Omental fat pad (tissue), 3 donors: ENCODE measurements at regions not wholly inside any gene's neighbourhood (a gene's known extent, or its start where the extent isn't known, plus 50 kb on each side); places are given as distances from the start of the nearest gene placed in this dataset.
"Not testable (repeated sequence)": the region's sequence is repeated elsewhere in the genome, so short reads cannot be mapped to it uniquely, and the experiment has no call there.

Source experiments
- ATAC-seq: fragments of 150-250 bp; one replicate; pipeline ENCODE4 v1.9.1; 2016; ENCODE audit warnings: mild to moderate bottlenecking, moderate library complexity; ENCODE audit not compliant: low FRiP score
- DNase-seq: peaks from one replicate; pipeline ENCODE4 v3.0.0-alpha.2; 2019; ENCODE audit warnings: low spot score
- TF ChIP-seq, protein P1 (sequence below), 3 donors: fragments of 450-650 bp; IDR thresholded peaks; one replicate each; pipeline ENCODE4 v1.5.1; 2016 to 2017; ENCODE audit warnings: antibody characterized with exemption in 3 of 3, mild to moderate bottlenecking in 3 of 3, moderate library complexity in 2 of 3

GRCh38 chr3:15934389-15935195 is 136.8 kb upstream of the ANKRD28 start:
- DNase-seq (no peak), ATAC-seq (no peak)
- TF ChIP-seq, protein P1, sequence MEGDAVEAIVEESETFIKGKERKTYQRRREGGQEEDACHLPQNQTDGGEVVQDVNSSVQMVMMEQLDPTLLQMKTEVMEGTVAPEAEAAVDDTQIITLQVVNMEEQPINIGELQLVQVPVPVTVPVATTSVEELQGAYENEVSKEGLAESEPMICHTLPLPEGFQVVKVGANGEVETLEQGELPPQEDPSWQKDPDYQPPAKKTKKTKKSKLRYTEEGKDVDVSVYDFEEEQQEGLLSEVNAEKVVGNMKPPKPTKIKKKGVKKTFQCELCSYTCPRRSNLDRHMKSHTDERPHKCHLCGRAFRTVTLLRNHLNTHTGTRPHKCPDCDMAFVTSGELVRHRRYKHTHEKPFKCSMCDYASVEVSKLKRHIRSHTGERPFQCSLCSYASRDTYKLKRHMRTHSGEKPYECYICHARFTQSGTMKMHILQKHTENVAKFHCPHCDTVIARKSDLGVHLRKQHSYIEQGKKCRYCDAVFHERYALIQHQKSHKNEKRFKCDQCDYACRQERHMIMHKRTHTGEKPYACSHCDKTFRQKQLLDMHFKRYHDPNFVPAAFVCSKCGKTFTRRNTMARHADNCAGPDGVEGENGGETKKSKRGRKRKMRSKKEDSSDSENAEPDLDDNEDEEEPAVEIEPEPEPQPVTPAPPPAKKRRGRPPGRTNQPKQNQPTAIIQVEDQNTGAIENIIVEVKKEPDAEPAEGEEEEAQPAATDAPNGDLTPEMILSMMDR (IDR thresholded peaks at IDR 0.05) = no peak

GRCh38 chr3:15936312-15936711 is 138.5 kb upstream of the ANKRD28 start:
- TF ChIP-seq, protein P1 (IDR thresholded peaks at IDR 0.05) = no peak
- DNase-seq (no peak), ATAC-seq (no peak)

GRCh38 chr3:15940641-15941040 is 142.9 kb upstream of the ANKRD28 start:
- DNase-seq (no peak), ATAC-seq (no peak)
- TF ChIP-seq, protein P1 (IDR thresholded peaks at IDR 0.05) = no peak

- ATAC-seq, DNase-seq: not testable (repeated sequence)
Measured at GRCh38 chr3:15941457-15941856, 143.7 kb upstream of the ANKRD28 start.

DNA sequence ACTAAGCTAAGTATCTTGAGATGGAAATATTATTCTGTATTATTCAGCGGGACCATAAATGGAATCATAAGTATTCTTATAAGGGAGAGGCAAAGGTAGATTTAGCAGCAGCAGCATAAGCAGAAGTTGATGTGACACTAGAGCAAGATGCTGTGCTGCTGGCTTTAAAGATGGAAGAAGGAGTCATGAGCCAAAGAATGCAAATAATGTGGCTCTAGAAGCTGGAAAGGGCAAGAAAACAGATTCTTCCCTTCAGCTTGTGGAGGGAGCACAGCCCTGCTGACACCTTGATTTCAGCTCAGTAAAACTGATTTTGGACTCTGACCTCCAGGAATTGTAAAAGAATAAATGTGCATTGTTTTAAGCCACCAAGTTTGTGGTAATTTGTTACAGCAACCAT is 144.2 kb upstream of the ANKRD28 start:
- ATAC-seq = no peak
- TF ChIP-seq, protein P1 (IDR thresholded peaks at IDR 0.05) = no peak
- no peak for DNase-seq

DNA sequence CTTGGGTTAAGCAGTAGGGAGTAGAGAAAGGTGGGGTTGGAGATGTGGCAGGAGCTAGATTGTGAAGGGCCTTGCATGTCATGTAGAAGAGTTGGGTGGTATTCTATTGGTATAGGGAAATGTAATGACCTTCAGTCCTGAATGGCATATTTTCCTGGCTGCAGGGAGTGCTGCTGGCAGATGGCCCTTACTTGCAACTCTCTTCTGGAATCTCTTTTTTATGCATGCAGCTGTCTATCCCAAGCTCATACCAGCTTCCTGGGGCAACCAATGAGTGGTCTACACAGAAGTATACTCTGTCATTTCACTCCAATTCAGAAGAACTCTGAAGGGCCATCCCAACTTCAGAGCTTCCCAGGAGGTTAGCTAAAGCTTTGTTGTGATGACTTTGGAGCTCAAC is 144.7 kb upstream of the ANKRD28 start:
- ATAC-seq = no peak

DNA sequence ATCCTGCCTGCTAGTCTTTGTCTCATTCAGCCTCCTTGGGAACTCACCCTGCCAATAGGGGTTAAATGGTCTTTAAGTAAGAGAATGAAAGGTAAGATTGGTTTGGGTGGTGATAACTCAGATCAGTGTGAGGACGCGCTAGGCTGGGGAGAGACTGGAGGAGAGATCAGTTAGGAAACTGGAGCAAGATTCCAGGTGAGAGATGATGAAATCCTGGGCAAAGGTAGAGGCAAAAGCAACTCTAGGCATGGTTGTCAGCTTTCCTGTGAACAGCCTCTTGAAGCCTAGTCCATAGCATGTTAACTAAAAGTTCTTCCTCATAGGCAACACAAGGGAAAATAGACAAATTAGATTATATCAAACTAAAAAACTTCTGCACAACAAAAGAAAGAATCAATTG is 145.2 kb upstream of the ANKRD28 start:
- TF ChIP-seq, protein P1 (IDR thresholded peaks at IDR 0.05) = no peak
- DNase-seq (no peak), ATAC-seq (no peak)

More for the DNA sequence above, 144.7 kb upstream of the ANKRD28 start:
- TF ChIP-seq, protein P1 (IDR thresholded peaks at IDR 0.05) = no peak
- DNase-seq = no peak
